Neural cell (in vitro differentiated cells): ENCODE measurements at regions not wholly inside any gene's neighbourhood (a gene's known extent, or its start where the extent isn't known, plus 50 kb on each side); places are given as distances from the start of the nearest gene placed in this dataset.

Experiments used
- H2AFZ ChIP-seq: fragments of 200-600, 300-800 bp; sonication (generic), shearing (Covaris generic); 2 replicates; pipeline ENCODE4 v1.6.0; 2014; ENCODE audit warnings: low read depth, mild to moderate bottlenecking, antibody characterized with exemption, low read length, moderate library complexity
- H3F3A ChIP-seq: fragments of 200-600 bp; shearing (Covaris generic); 2 replicates; pipeline ENCODE4 v1.6.1; 2016; ENCODE audit warnings: mild to moderate bottlenecking, moderate library complexity, mixed read lengths, antibody characterized with exemption, low read length; ENCODE audit not compliant: insufficient read depth, poor library complexity, severe bottlenecking
- H3K27ac ChIP-seq: fragments of 200-600, 300-800 bp; sonication (generic), shearing (Covaris generic); 2 replicates; pipeline ENCODE4 v1.5.1; 2014; ENCODE audit warnings: mild to moderate bottlenecking, low read length, moderate library complexity
- H3K27me3 ChIP-seq: fragments of 300-800, 200-600 bp; sonication (generic), shearing (Covaris generic); 2 replicates; pipeline ENCODE4 v1.6.0; 2014; ENCODE audit warnings: mild to moderate bottlenecking, low read depth, low read length, moderate library complexity; ENCODE audit not compliant: insufficient read depth
- H3K36me3 ChIP-seq: fragments of 300-800, 200-600 bp; sonication (generic), shearing (Covaris generic); 2 replicates; pipeline ENCODE4 v1.5.1; 2014; ENCODE audit warnings: mild to moderate bottlenecking, antibody characterized with exemption, low read length, moderate library complexity; ENCODE audit not compliant: insufficient read depth
- H3K4me2 ChIP-seq: fragments of 300-800, 200-600 bp; sonication (generic), shearing (Covaris generic); 2 replicates; pipeline ENCODE4 v1.6.0; 2014; ENCODE audit warnings: mild to moderate bottlenecking, low read length
- H3K4me3 ChIP-seq: fragments of 300-800, 200-600 bp; sonication (generic), shearing (Covaris generic); 2 replicates; pipeline ENCODE4 v1.5.1; 2014; ENCODE audit warnings: mild to moderate bottlenecking, low read length, moderate library complexity
- H3K79me2 ChIP-seq: fragments of 200-600 bp; shearing (Covaris generic); replicated peaks from 2 replicates; pipeline ENCODE4 v1.6.0; 2014; ENCODE audit warnings: mild to moderate bottlenecking, low read length, moderate library complexity; ENCODE audit not compliant: insufficient read depth
- H3K9ac ChIP-seq: fragments of 300-800, 200-600 bp; sonication (generic), shearing (Covaris generic); 2 replicates; pipeline ENCODE4 v1.6.1; 2016; ENCODE audit warnings: mild to moderate bottlenecking, low read length, mixed read lengths
- H3K9me2 ChIP-seq: fragments of 200-600 bp; shearing (Covaris generic); 2 replicates; pipeline ENCODE4 v1.6.1; 2016; ENCODE audit warnings: mild to moderate bottlenecking, low read length, mixed read lengths; ENCODE audit not compliant: insufficient read depth
- H3K9me3 ChIP-seq: fragments of 200-600, 300-800 bp; sonication (generic), shearing (Covaris generic); 2 replicates; pipeline ENCODE4 v1.6.1; 2016; ENCODE audit warnings: mild to moderate bottlenecking, mixed run types, low read length, moderate library complexity, mixed read lengths
- H4K20me1 ChIP-seq: fragments of 200-600 bp; shearing (Covaris generic); 2 replicates; pipeline ENCODE4 v1.6.1; 2016; ENCODE audit warnings: mild to moderate bottlenecking, mixed run types; ENCODE audit not compliant: insufficient read depth
- EP300 ChIP-seq: fragments of 450-650 bp; conservative IDR thresholded peaks from 2 replicates; pipeline ENCODE4 v1.6.1; 2014; ENCODE audit warnings: antibody characterized with exemption, mild to moderate bottlenecking, moderate library complexity; ENCODE audit not compliant: poor library complexity, severe bottlenecking
- EZH2 ChIP-seq: fragments of 200-600, 300-800 bp; shearing (Covaris generic), sonication (generic); IDR thresholded peaks from 2 replicates; pipeline ENCODE4 v1.6.1; 2014; ENCODE audit warnings: antibody characterized with exemption, low read length, borderline replicate concordance, mild to moderate bottlenecking; ENCODE audit not compliant: insufficient read depth, poor library complexity, severe bottlenecking
- MXI1 ChIP-seq: fragments of 450-650 bp; conservative IDR thresholded peaks from 2 replicates; pipeline ENCODE4 v1.6.1; 2014; ENCODE audit warnings: antibody characterized with exemption, mild to moderate bottlenecking; ENCODE audit not compliant: poor library complexity, severe bottlenecking
- POLR2AphosphoS5 ChIP-seq: IDR thresholded peaks from 2 replicates; pipeline ENCODE4 v1.6.1; 2012
- RAD21 ChIP-seq: fragments of 450-650 bp; conservative IDR thresholded peaks from 2 replicates; pipeline ENCODE4 v1.6.1; 2014; ENCODE audit warnings: antibody characterized with exemption, mild to moderate bottlenecking, moderate library complexity
- SMC3 ChIP-seq: fragments of 450-650 bp; conservative IDR thresholded peaks from 2 replicates; pipeline ENCODE4 v1.6.1; 2014; ENCODE audit warnings: antibody characterized with exemption, mild to moderate bottlenecking, moderate library complexity; ENCODE audit not compliant: poor library complexity
- TAF1 ChIP-seq: IDR thresholded peaks from 2 replicates; pipeline ENCODE4 v1.6.1; 2012; ENCODE audit warnings: low read depth
- TF ChIP-seq, protein P1 (sequence below): IDR thresholded peaks from 2 replicates; pipeline ENCODE4 v1.6.1; 2012; ENCODE audit warnings: borderline replicate concordance
- TF ChIP-seq, protein P2 (sequence below): fragments of 450-650 bp; IDR thresholded peaks from 2 replicates; pipeline ENCODE4 v1.5.1; 2014; ENCODE audit warnings: antibody characterized with exemption, mild to moderate bottlenecking, moderate library complexity; ENCODE audit not compliant: poor library complexity, severe bottlenecking

DNA sequence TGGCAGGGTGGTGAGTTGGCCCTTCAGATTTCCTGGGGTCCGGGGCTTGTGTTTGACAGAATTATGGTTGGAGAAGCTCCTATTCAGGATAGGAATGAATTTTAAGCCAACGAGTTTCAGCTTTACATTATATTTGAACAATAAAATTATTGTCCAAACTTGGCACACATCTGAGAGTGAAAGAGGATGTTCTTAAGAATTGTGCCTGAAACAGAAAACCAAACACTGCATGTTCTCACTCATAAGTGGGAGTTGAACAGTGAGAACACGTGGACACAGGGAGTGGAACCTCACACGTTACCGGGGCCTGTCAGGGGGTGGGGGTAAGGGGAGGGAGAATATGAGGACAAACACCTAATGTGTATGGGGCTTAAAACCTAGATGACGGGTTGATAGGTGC is 111.8 kb upstream of the ACTBL2 start:
- Histone ChIP-seq H3K27me3 (no peaks in the 10 kb centered on the region), H3K79me2 (no peaks in the 10 kb centered on the region), H3K9me3 (no peaks in the 10 kb centered on the region), H4K20me1 (no peaks in the 10 kb centered on the region), H3K4me2 (no peak overlapping the region), H3K27ac (no peak overlapping the region), H3F3A (no peaks in the 10 kb centered on the region), H3K36me3 (no peaks in the 10 kb centered on the region), H3K4me3 (no peak overlapping the region), H2AFZ (no peak overlapping the region), H3K9me2 (no peaks in the 10 kb centered on the region), H3K9ac (no peak overlapping the region)
- TF ChIP-seq, protein P1, sequence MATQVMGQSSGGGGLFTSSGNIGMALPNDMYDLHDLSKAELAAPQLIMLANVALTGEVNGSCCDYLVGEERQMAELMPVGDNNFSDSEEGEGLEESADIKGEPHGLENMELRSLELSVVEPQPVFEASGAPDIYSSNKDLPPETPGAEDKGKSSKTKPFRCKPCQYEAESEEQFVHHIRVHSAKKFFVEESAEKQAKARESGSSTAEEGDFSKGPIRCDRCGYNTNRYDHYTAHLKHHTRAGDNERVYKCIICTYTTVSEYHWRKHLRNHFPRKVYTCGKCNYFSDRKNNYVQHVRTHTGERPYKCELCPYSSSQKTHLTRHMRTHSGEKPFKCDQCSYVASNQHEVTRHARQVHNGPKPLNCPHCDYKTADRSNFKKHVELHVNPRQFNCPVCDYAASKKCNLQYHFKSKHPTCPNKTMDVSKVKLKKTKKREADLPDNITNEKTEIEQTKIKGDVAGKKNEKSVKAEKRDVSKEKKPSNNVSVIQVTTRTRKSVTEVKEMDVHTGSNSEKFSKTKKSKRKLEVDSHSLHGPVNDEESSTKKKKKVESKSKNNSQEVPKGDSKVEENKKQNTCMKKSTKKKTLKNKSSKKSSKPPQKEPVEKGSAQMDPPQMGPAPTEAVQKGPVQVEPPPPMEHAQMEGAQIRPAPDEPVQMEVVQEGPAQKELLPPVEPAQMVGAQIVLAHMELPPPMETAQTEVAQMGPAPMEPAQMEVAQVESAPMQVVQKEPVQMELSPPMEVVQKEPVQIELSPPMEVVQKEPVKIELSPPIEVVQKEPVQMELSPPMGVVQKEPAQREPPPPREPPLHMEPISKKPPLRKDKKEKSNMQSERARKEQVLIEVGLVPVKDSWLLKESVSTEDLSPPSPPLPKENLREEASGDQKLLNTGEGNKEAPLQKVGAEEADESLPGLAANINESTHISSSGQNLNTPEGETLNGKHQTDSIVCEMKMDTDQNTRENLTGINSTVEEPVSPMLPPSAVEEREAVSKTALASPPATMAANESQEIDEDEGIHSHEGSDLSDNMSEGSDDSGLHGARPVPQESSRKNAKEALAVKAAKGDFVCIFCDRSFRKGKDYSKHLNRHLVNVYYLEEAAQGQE = no peak

DNA sequence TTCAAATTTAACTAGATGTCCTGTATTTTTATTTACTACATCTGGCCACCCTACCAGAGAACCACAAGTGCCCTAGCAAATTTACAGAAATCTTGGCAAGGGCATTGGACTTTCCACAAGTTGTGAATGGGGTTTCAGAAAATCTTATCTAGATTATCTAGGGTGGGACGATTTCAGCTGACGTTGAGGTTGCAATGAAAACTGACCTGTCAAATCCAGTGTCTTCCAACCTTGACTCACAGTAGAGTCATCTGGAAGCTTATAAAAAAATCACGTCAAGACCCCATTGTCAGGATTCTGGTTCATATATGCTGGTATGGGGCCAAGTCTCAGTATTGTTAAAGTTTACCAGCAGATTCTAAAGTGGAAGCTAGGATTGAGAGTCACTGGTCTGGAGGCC is 109.6 kb upstream of the ACTBL2 start:
- Histone ChIP-seq H3K4me3 (no peak overlapping the region), H3F3A (no peaks in the 10 kb centered on the region), H3K9me2 (no peaks in the 10 kb centered on the region), H2AFZ (no peak overlapping the region), H3K27ac (no peak overlapping the region), H3K36me3 (no peaks in the 10 kb centered on the region), H3K27me3 (no peaks in the 10 kb centered on the region), H3K4me2 (no peak overlapping the region), H3K9me3 (no peaks in the 10 kb centered on the region), H3K79me2 (no peaks in the 10 kb centered on the region), H4K20me1 (no peaks in the 10 kb centered on the region), H3K9ac (no peak overlapping the region)
- TF ChIP-seq POLR2AphosphoS5 (no peak), EZH2 (no peak), MXI1 (no peak), EP300 (no peak), TAF1 (no peak), SMC3 (no peak), RAD21 (no peak)
- TF ChIP-seq, protein P1 = no peak
- TF ChIP-seq, protein P2, sequence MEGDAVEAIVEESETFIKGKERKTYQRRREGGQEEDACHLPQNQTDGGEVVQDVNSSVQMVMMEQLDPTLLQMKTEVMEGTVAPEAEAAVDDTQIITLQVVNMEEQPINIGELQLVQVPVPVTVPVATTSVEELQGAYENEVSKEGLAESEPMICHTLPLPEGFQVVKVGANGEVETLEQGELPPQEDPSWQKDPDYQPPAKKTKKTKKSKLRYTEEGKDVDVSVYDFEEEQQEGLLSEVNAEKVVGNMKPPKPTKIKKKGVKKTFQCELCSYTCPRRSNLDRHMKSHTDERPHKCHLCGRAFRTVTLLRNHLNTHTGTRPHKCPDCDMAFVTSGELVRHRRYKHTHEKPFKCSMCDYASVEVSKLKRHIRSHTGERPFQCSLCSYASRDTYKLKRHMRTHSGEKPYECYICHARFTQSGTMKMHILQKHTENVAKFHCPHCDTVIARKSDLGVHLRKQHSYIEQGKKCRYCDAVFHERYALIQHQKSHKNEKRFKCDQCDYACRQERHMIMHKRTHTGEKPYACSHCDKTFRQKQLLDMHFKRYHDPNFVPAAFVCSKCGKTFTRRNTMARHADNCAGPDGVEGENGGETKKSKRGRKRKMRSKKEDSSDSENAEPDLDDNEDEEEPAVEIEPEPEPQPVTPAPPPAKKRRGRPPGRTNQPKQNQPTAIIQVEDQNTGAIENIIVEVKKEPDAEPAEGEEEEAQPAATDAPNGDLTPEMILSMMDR = no peak
